Panc1 (cell line): ENCODE measurements at regions not wholly inside any gene's neighbourhood (a gene's known extent, or its start where the extent isn't known, plus 50 kb on each side); places are given as distances from the start of the nearest gene placed in this dataset.

ENCODE experiments used
- ATAC-seq: fragments of 200-7000 bp; cut with Tn5 transposase; 2 replicates; pipeline ENCODE4 v1.9.1; 2020; ENCODE audit warnings: mild to moderate bottlenecking, moderate library complexity
- BruUV-seq: library from RNA; stranded (reverse); fragments of 400-500 nt; replicated peaks from 2 replicates; lab custom pipeline; 2021; lab: Mats Ljungman, UMichigan
- CTCF ChIA-PET: fragments of 300-600 bp; sonication (Branson Sonifier 250); formaldehyde crosslinking; loops from one replicate; lab custom pipeline; 2022; ENCODE audit warnings: antibody characterized with exemption; lab: Charles Lee
- POLR2A ChIA-PET: fragments of 300-600 bp; sonication (Branson Sonifier 250); formaldehyde crosslinking; loops from one replicate; lab custom pipeline; 2022; ENCODE audit warnings: antibody characterized with exemption; lab: Charles Lee
- DNase-seq: peaks from one replicate; pipeline ENCODE4 v3.0.0-alpha.2; 2010; ENCODE audit warnings: low read depth, low spot score
- H3K27ac ChIP-seq: 2 replicates; pipeline ENCODE4 v1.5.1; 2011; ENCODE audit warnings: mild to moderate bottlenecking, low read length, inconsistent platforms
- H3K27me3 ChIP-seq: fragments of 200-500 bp; sonication (Bioruptor generic); 2 replicates; pipeline ENCODE4 v1.6.0; 2014; ENCODE audit warnings: low read length, inconsistent platforms; ENCODE audit not compliant: control insufficient read depth, insufficient read depth
- H3K36me3 ChIP-seq: fragments of 200-500 bp; sonication (Bioruptor generic); 2 replicates; pipeline ENCODE4 v1.5.1; 2014; ENCODE audit warnings: inconsistent platforms, mild to moderate bottlenecking, low read length, moderate library complexity; ENCODE audit not compliant: control insufficient read depth, insufficient read depth
- H3K4me1 ChIP-seq: 2 replicates; pipeline ENCODE4 v1.5.1; 2011; ENCODE audit warnings: inconsistent platforms, mild to moderate bottlenecking, low read length, moderate library complexity; ENCODE audit not compliant: control insufficient read depth, insufficient read depth
- H3K4me3 ChIP-seq, 2 experiments: 2 replicates each; pipeline ENCODE4 v1.5.1; 2011 to 2012; ENCODE audit warnings: low read depth in 2 of 2, low read length in 2 of 2, mild to moderate bottlenecking in 2 of 2, inconsistent platforms in 1 of 2, moderate library complexity in 1 of 2
- H3K9me3 ChIP-seq: fragments of 200-500 bp; sonication (Bioruptor generic); 2 replicates; pipeline ENCODE4 v1.5.1; 2014; ENCODE audit warnings: low read depth, mild to moderate bottlenecking, inconsistent platforms, low read length, moderate library complexity; ENCODE audit not compliant: control insufficient read depth, insufficient read depth
- CTCF ChIP-seq: fragments of 450-650 bp; IDR thresholded peaks from 2 replicates; pipeline ENCODE4 v1.5.1; 2017; ENCODE audit warnings: mild to moderate bottlenecking
- POLR2AphosphoS5 ChIP-seq: IDR thresholded peaks from 2 replicates; pipeline ENCODE4 v1.6.1; 2012; ENCODE audit warnings: mild to moderate bottlenecking, low read depth, low read length, moderate library complexity
- SIN3A ChIP-seq: IDR thresholded peaks from 2 replicates; pipeline ENCODE4 v1.6.1; 2012; ENCODE audit warnings: low read depth, mild to moderate bottlenecking, low read length, moderate library complexity, borderline replicate concordance; ENCODE audit not compliant: insufficient read depth
- TCF7L2 ChIP-seq: IDR thresholded peaks from 2 replicates; pipeline ENCODE4 v1.6.1; 2011; ENCODE audit warnings: mild to moderate bottlenecking, low read depth, low read length, inconsistent platforms
- in situ Hi-C: cut with HindIII; loops from 2 replicates; pipeline ENCODE4 v1.10.0; 2016; ENCODE audit warnings: low sequenced_read_pairs, low pct_unique_long_range_greater_than_20kb
- intact Hi-C: fragments of 100-400 bp; cut with micrococcal nuclease; formaldehyde crosslinking; loops from one replicate; pipeline ENCODE4 v1.10.0; 2022; ENCODE audit not compliant: unreplicated experiment
- TF ChIP-seq, protein P1 (sequence below), 2 experiments: IDR thresholded peaks; 2 replicates each; pipeline ENCODE4 v1.6.1; 2011 to 2012; ENCODE audit warnings: low read depth in 2 of 2, control low read depth in 1 of 2, low read length in 1 of 2, mild to moderate bottlenecking in 1 of 2, moderate library complexity in 1 of 2; ENCODE audit not compliant: insufficient read depth in 1 of 2

- no peak for TF ChIP-seq SIN3A
- TF ChIP-seq CTCF = no peak
- TF ChIP-seq, protein P1, sequence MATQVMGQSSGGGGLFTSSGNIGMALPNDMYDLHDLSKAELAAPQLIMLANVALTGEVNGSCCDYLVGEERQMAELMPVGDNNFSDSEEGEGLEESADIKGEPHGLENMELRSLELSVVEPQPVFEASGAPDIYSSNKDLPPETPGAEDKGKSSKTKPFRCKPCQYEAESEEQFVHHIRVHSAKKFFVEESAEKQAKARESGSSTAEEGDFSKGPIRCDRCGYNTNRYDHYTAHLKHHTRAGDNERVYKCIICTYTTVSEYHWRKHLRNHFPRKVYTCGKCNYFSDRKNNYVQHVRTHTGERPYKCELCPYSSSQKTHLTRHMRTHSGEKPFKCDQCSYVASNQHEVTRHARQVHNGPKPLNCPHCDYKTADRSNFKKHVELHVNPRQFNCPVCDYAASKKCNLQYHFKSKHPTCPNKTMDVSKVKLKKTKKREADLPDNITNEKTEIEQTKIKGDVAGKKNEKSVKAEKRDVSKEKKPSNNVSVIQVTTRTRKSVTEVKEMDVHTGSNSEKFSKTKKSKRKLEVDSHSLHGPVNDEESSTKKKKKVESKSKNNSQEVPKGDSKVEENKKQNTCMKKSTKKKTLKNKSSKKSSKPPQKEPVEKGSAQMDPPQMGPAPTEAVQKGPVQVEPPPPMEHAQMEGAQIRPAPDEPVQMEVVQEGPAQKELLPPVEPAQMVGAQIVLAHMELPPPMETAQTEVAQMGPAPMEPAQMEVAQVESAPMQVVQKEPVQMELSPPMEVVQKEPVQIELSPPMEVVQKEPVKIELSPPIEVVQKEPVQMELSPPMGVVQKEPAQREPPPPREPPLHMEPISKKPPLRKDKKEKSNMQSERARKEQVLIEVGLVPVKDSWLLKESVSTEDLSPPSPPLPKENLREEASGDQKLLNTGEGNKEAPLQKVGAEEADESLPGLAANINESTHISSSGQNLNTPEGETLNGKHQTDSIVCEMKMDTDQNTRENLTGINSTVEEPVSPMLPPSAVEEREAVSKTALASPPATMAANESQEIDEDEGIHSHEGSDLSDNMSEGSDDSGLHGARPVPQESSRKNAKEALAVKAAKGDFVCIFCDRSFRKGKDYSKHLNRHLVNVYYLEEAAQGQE (IDR thresholded peaks at IDR 0.05; ENCODE audit: insufficient read depth in 1 of 2, low read depth in 2 of 2, low read length in 1 of 2) = no peak
- no peak for TF ChIP-seq POLR2AphosphoS5
- no peak for TF ChIP-seq TCF7L2
- H3K9me3 ChIP-seq = no peaks in the 10 kb centered on the region
- intact Hi-C loops (no loop called here), in situ Hi-C loops (no loop called here)
- ChIA-PET POLR2A (no interaction called here), CTCF (no interaction called here)
- no peak for DNase-seq
- no peaks in the 10 kb centered on the region for H3K27me3 ChIP-seq
- ATAC-seq = no peak
- BruUV-seq = no TSS peak
- no peaks in the 10 kb centered on the region for H3K36me3 ChIP-seq
- no peak overlapping the region for H3K4me3 ChIP-seq
- H3K27ac ChIP-seq = no peak overlapping the region
- no peaks in the 10 kb centered on the region for H3K4me1 ChIP-seq
Measured at GRCh38 chr12:23039834-23040233, 414.9 kb downstream of the ETNK1 start.

- no TSS peak for BruUV-seq
- no peak overlapping the region for H3K4me3 ChIP-seq
- intact Hi-C loops = no loop called here
- no peaks in the 10 kb centered on the region for H3K36me3 ChIP-seq
- H3K4me1 ChIP-seq = no peaks in the 10 kb centered on the region
- TF ChIP-seq TCF7L2 (no peak), SIN3A (no peak), CTCF (no peak), POLR2AphosphoS5 (no peak)
- TF ChIP-seq, protein P1 (IDR thresholded peaks at IDR 0.05; ENCODE audit: insufficient read depth in 1 of 2, low read depth in 2 of 2, low read length in 1 of 2) = no peak
- ChIA-PET POLR2A (interaction anchor here (0.8 kb wide), 1 partner anchor 10 kb away, joined by 10 read pairs; no protein-coding TSS in a partner anchor), CTCF (no interaction called here)
- no peak overlapping the region for H3K27ac ChIP-seq
- in situ Hi-C loops = no loop called here
- no peaks in the 10 kb centered on the region for H3K27me3 ChIP-seq
- ATAC-seq (no peak), DNase-seq (no peak)
- no peaks in the 10 kb centered on the region for H3K9me3 ChIP-seq
Measured at GRCh38 chr12:23041774-23042173, 416.8 kb downstream of the ETNK1 start.
